ENCODE measurements at regions not wholly inside any gene's neighbourhood (a gene's known extent, or its start where the extent isn't known, plus 50 kb on each side); places are given as distances from the start of the nearest gene placed in this dataset.

DNA sequence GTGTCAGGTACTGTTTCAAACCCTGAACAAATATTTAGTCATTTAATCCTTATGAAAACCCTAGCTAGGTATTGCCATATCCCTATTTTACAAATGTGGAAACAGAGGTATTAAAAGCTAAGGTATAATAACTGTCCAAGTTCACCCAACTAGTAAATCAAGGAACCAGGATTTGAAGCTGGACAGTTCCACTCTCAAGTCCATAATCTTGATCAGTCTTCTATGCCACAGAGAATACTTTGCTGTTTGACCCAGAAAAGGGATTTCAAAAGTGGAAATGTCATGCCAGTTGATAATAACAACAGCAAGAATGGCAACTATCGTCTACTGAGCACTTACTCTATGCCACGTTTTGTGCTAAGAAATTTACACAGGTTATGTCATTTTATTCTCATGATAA is 90.4 kb upstream of the KIT start:
- Histone ChIP-seq H3K4me3 (ENCODE audit: low read length) (no peak overlapping the region), H3K27ac (ENCODE audit: low read depth, low read length) (no peak overlapping the region), H3K36me3 (ENCODE audit: control insufficient read depth, insufficient read depth, low read length) (no peaks in the 10 kb centered on the region), H3K27me3 (ENCODE audit: control insufficient read depth, insufficient read depth, low read length, poor library complexity, severe bottlenecking) (no peaks in the 10 kb centered on the region), H3K9me3 (ENCODE audit: control insufficient read depth, low read length) (no peaks in the 10 kb centered on the region), H3K4me1 (ENCODE audit: control insufficient read depth, insufficient read depth, low read length) (peaks cover 28% of the 10 kb centered on the region), H3K9ac (ENCODE audit: extremely low read depth, low read length, poor library complexity, severe bottlenecking) (no peak overlapping the region)
- no peak for DNase-seq
- Mint-ChIP-seq H3K27me3 (ENCODE audit: insufficient read depth) (peaks cover 7% of the 10 kb centered on the region), H3K36me3 (ENCODE audit: low read depth) (no peaks in the 10 kb centered on the region), H3K27ac (no peak overlapping the region), H3K4me1 (peaks cover 48% of the 10 kb centered on the region), H3K9me3 (no peaks in the 10 kb centered on the region), H3K4me3 (no peak overlapping the region)
- TF ChIP-seq, protein P1, sequence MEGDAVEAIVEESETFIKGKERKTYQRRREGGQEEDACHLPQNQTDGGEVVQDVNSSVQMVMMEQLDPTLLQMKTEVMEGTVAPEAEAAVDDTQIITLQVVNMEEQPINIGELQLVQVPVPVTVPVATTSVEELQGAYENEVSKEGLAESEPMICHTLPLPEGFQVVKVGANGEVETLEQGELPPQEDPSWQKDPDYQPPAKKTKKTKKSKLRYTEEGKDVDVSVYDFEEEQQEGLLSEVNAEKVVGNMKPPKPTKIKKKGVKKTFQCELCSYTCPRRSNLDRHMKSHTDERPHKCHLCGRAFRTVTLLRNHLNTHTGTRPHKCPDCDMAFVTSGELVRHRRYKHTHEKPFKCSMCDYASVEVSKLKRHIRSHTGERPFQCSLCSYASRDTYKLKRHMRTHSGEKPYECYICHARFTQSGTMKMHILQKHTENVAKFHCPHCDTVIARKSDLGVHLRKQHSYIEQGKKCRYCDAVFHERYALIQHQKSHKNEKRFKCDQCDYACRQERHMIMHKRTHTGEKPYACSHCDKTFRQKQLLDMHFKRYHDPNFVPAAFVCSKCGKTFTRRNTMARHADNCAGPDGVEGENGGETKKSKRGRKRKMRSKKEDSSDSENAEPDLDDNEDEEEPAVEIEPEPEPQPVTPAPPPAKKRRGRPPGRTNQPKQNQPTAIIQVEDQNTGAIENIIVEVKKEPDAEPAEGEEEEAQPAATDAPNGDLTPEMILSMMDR (conservative IDR thresholded peaks at IDR 0.05) = no peak
- 98 to 100% methylated on average over 2 of the region's 2 CpGs for WGBS, 2 experiments (ENCODE audit: insufficient coverage in 1 of 2, insufficient read length in 1 of 2)

DNA sequence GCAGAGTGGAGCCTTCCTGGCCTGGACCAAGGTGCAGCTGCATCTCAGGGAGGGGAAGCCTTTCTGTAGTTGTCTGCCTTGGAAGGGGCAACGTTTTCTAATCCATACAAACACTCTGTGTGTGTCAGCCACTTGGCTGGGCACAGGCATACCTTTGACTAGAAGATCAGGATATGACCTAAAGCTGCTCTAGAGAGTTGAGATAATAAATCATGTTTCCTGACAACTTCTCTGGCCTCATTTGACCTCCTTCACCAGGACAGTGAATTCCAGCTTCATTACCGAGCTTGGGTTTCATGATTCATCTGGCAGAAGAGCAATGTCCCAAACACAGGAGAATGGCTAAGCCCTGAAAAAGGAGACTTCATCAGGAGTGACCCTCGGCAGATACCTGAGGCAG is 89.6 kb upstream of the KIT start:
- 54 to 88% methylated on average over 2 to 3 of the region's 3 CpGs for WGBS, 2 experiments (ENCODE audit: insufficient coverage in 1 of 2, insufficient read length in 1 of 2)
- Mint-ChIP-seq H3K27ac (no peak overlapping the region), H3K36me3 (ENCODE audit: low read depth) (no peaks in the 10 kb centered on the region), H3K9me3 (no peaks in the 10 kb centered on the region), H3K4me3 (no peak overlapping the region), H3K4me1 (peaks cover 49% of the 10 kb centered on the region), H3K27me3 (ENCODE audit: insufficient read depth) (peaks cover 10% of the 10 kb centered on the region)
- Histone ChIP-seq H3K27me3 (ENCODE audit: control insufficient read depth, insufficient read depth, low read length, poor library complexity, severe bottlenecking) (no peaks in the 10 kb centered on the region), H3K4me1 (ENCODE audit: control insufficient read depth, insufficient read depth, low read length) (peaks cover 28% of the 10 kb centered on the region), H3K9me3 (ENCODE audit: control insufficient read depth, low read length) (no peaks in the 10 kb centered on the region), H3K36me3 (ENCODE audit: control insufficient read depth, insufficient read depth, low read length) (no peaks in the 10 kb centered on the region), H3K9ac (ENCODE audit: extremely low read depth, low read length, poor library complexity, severe bottlenecking) (no peak overlapping the region), H3K27ac (ENCODE audit: low read depth, low read length) (no peak overlapping the region), H3K4me3 (ENCODE audit: low read length) (no peak overlapping the region)
- TF ChIP-seq, protein P1 (conservative IDR thresholded peaks at IDR 0.05) = no peak
- DNase-seq = no peak

DNA sequence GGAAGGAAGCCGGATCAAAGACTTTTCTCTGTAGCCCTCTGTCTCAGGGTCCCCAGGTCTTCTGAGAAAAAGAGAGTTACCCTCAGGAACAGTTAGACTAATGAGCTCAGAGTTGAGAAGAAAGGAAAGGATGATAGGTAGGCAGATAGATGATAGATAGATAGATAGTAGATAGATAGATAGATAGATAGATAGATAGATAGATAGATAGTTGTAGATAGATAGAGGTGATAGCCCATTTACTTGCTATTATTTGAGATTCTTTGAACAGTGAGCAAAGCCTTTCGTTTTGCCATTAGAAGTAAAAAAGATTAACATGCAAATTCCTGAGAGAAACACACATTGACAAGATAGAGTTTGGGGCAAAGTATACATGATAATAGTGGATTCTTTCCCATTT is 86.9 kb upstream of the KIT start:
- Histone ChIP-seq H3K27ac (ENCODE audit: low read depth, low read length) (no peak overlapping the region), H3K4me3 (ENCODE audit: low read length) (peak overlapping the region; percentile 47), H3K36me3 (ENCODE audit: control insufficient read depth, insufficient read depth, low read length) (no peaks in the 10 kb centered on the region), H3K9me3 (ENCODE audit: control insufficient read depth, low read length) (no peaks in the 10 kb centered on the region), H3K4me1 (ENCODE audit: control insufficient read depth, insufficient read depth, low read length) (peaks cover 25% of the 10 kb centered on the region), H3K27me3 (ENCODE audit: control insufficient read depth, insufficient read depth, low read length, poor library complexity, severe bottlenecking) (no peaks in the 10 kb centered on the region), H3K9ac (ENCODE audit: extremely low read depth, low read length, poor library complexity, severe bottlenecking) (no peak overlapping the region)
- Mint-ChIP-seq H3K27me3 (ENCODE audit: insufficient read depth) (peaks cover 20% of the 10 kb centered on the region), H3K27ac (no peak overlapping the region), H3K9me3 (no peaks in the 10 kb centered on the region), H3K4me1 (peaks cover 45% of the 10 kb centered on the region), H3K36me3 (ENCODE audit: low read depth) (no peaks in the 10 kb centered on the region), H3K4me3 (no peak overlapping the region)
- 65 to 73% methylated on average over 2 of the region's 2 CpGs for WGBS, 2 experiments (ENCODE audit: insufficient coverage in 1 of 2, insufficient read length in 1 of 2)
- TF ChIP-seq, protein P1 (conservative IDR thresholded peaks at IDR 0.05) = no peak
- no peak for DNase-seq

All from endodermal cell (in vitro differentiated cells).